GM18505 (cell line): ENCODE measurements at regions not wholly inside any gene's neighbourhood (a gene's known extent, or its start where the extent isn't known, plus 50 kb on each side); places are given as distances from the start of the nearest gene placed in this dataset.
"Not testable (repeated sequence)": the region's sequence is repeated elsewhere in the genome, so short reads cannot be mapped to it uniquely, and the experiment has no call there.

ENCODE experiments used
- ATAC-seq: cut with Tn5 transposase; IDR thresholded peaks from one replicate; pipeline ENCODE4 v1.9.1; 2021; ENCODE audit not compliant: unreplicated experiment
- POLR2A ChIP-seq: IDR thresholded peaks from 4 replicates; pipeline ENCODE4 v1.6.1; 2011; ENCODE audit warnings: borderline replicate concordance; ENCODE audit not compliant: insufficient read depth, insufficient read length; ENCODE audit errors: extremely low read depth

- ATAC-seq = no peak
- no peak for TF ChIP-seq POLR2A
Measured at GRCh38 chr18:1037776-1038175, 133.1 kb downstream of the ADCYAP1 start.

GRCh38 chr18:1039421-1039820 lies 134.8 kb downstream of the ADCYAP1 start:
- TF ChIP-seq POLR2A = no peak
- no peak for ATAC-seq

- ATAC-seq = not testable (repeated sequence)
Measured at GRCh38 chr18:1043039-1043438, 138.4 kb downstream of the ADCYAP1 start.

- no peak for TF ChIP-seq POLR2A
- ATAC-seq = no peak
Measured at GRCh38 chr18:1045658-1046057, 141.0 kb downstream of the ADCYAP1 start.

- ATAC-seq = no peak
- TF ChIP-seq POLR2A = no peak
Measured at GRCh38 chr18:1047406-1047805, 142.7 kb downstream of the ADCYAP1 start.

GRCh38 chr18:1048032-1048431 lies 143.4 kb downstream of the ADCYAP1 start:
- no peak for ATAC-seq
- TF ChIP-seq POLR2A = no peak

GRCh38 chr18:1049173-1049572 lies 144.5 kb downstream of the ADCYAP1 start:
- TF ChIP-seq POLR2A = no peak
- ATAC-seq = no peak

GRCh38 chr18:1050012-1050657 lies 145.5 kb downstream of the ADCYAP1 start:
- ATAC-seq = no peak
- no peak for TF ChIP-seq POLR2A

- no peak for ATAC-seq
Measured at GRCh38 chr18:1052301-1052700, 147.6 kb downstream of the ADCYAP1 start.

GRCh38 chr18:1053331-1054315 lies 149.0 kb downstream of the ADCYAP1 start:
- TF ChIP-seq POLR2A = no peak
- ATAC-seq = no peak

More at GRCh38 chr18:1052301-1052700, 147.6 kb downstream of the ADCYAP1 start:
- TF ChIP-seq POLR2A = no peak

GRCh38 chr18:1056404-1056803 lies 151.7 kb downstream of the ADCYAP1 start:
- TF ChIP-seq POLR2A = no peak
- no peak for ATAC-seq

GRCh38 chr18:1057367-1057766 lies 152.7 kb downstream of the ADCYAP1 start:
- TF ChIP-seq POLR2A = no peak
- no peak for ATAC-seq

- no peak for ATAC-seq
- no peak for TF ChIP-seq POLR2A
Measured at GRCh38 chr18:1062588-1062987, 157.9 kb downstream of the ADCYAP1 start.

- no peak for TF ChIP-seq POLR2A
- ATAC-seq = no peak
Measured at GRCh38 chr18:1075322-1075721, 170.7 kb downstream of the ADCYAP1 start.
